ENCODE measurements at regions not wholly inside any gene's neighbourhood (a gene's known extent, or its start where the extent isn't known, plus 50 kb on each side); places are given as distances from the start of the nearest gene placed in this dataset.

DNA sequence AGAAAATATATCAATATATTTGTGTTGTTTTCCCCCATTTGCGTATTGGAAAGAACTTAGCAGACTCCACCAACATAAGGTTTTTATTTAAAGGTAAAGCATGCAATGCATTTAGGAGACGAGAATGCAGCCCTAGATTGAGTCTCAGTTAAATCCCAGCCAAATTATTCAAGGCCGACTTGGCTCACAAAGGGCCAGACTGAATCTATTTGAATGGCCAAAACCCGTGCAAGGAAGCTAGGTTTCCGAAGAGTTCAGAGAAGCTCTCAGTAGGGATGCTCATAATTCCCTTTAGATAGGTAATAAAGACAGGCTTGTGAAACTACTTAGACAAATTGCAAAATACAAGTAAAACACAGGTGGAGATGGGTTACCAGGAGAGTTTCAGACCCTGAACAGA is 520.3 kb downstream of the CDH9 start:
- no peak for DNase-seq (ENCODE audit: low read depth, low spot score)
- Histone ChIP-seq H3K4me1 (ENCODE audit: control insufficient read depth, insufficient read depth, low read length) (no peaks in the 10 kb centered on the region), H3K4me3 (no peak overlapping the region), H2AFZ (ENCODE audit: control insufficient read depth, low read depth, low read length) (no peak overlapping the region), H4K20me1 (ENCODE audit: control insufficient read depth, insufficient read depth) (no peaks in the 10 kb centered on the region), H3K27ac (ENCODE audit: control insufficient read depth, insufficient read depth) (no peak overlapping the region), H3K79me2 (ENCODE audit: control insufficient read depth, insufficient read depth, low read length) (no peaks in the 10 kb centered on the region), H3K4me2 (ENCODE audit: control insufficient read depth, insufficient read depth) (no peak overlapping the region), H3K36me3 (ENCODE audit: control insufficient read depth in 2 of 2, insufficient read depth in 2 of 2, low read length in 1 of 2) (no peaks in the 10 kb centered on the region), H3K9me3 (replicated peaks; ENCODE audit: control insufficient read depth, insufficient read depth, low read length) (no peaks in the 10 kb centered on the region), H3K27me3 (replicated peaks in 1 of 2; ENCODE audit: control insufficient read depth in 2 of 2, insufficient read depth in 2 of 2, low read length in 1 of 2) (no peaks in the 10 kb centered on the region), H3K9ac (ENCODE audit: control insufficient read depth, insufficient read depth, low read length) (no peak overlapping the region)
- FAIRE-seq: no peak
- BruUV-seq (replicated peaks): no TSS peak
- CTCF ChIA-PET: no interaction called here
- POLR2A ChIA-PET: no interaction called here
- intact Hi-C loops (cut with micrococcal nuclease; ENCODE audit: unreplicated experiment) (no loop called here), in situ Hi-C loops (cut with MboI) (no loop called here)
- RAD21 ChIA-PET (ENCODE audit: unreplicated experiment): no interaction called here
- no peak for ATAC-seq
- SMC1A ChIA-PET (ENCODE audit: uncharacterized antibody, unreplicated experiment): no interaction called here
- TF ChIP-seq, protein P1, sequence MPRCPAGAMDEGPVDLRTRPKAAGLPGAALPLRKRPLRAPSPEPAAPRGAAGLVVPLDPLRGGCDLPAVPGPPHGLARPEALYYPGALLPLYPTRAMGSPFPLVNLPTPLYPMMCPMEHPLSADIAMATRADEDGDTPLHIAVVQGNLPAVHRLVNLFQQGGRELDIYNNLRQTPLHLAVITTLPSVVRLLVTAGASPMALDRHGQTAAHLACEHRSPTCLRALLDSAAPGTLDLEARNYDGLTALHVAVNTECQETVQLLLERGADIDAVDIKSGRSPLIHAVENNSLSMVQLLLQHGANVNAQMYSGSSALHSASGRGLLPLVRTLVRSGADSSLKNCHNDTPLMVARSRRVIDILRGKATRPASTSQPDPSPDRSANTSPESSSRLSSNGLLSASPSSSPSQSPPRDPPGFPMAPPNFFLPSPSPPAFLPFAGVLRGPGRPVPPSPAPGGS (IDR thresholded peaks at IDR 0.05; ENCODE audit: borderline replicate concordance, insufficient read depth, low read depth, low read length, poor library complexity, severe bottlenecking): no peak
- TF ChIP-seq TCF12 (IDR thresholded peaks at IDR 0.05; ENCODE audit: low read depth, low read length): no peak
- no peak for TF ChIP-seq SMC3 (IDR thresholded peaks at IDR 0.05; ENCODE audit: borderline replicate concordance, low read length)
- TF ChIP-seq SREBF2 (IDR thresholded peaks at IDR 0.05; ENCODE audit: low read length): no peak
- TF ChIP-seq, protein P2, sequence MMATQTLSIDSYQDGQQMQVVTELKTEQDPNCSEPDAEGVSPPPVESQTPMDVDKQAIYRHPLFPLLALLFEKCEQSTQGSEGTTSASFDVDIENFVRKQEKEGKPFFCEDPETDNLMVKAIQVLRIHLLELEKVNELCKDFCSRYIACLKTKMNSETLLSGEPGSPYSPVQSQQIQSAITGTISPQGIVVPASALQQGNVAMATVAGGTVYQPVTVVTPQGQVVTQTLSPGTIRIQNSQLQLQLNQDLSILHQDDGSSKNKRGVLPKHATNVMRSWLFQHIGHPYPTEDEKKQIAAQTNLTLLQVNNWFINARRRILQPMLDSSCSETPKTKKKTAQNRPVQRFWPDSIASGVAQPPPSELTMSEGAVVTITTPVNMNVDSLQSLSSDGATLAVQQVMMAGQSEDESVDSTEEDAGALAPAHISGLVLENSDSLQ (IDR thresholded peaks at IDR 0.05): no peak
- TF ChIP-seq MEF2A (IDR thresholded peaks at IDR 0.05; ENCODE audit: insufficient read depth, low read depth, low read length): no peak
- no peak for TF ChIP-seq ZNF622 (IDR thresholded peaks at IDR 0.05)
- no peak for TF ChIP-seq ZNF207 (IDR thresholded peaks at IDR 0.05; ENCODE audit: borderline replicate concordance)
- WGBS (ENCODE audit: insufficient coverage, insufficient replicate concordance, low lambda C conversion rate, missing lambda C conversion rate): 36% methylated on average over 5 of the region's 5 CpGs
